ENCODE measurements at regions not wholly inside any gene's neighbourhood (a gene's known extent, or its start where the extent isn't known, plus 50 kb on each side); places are given as distances from the start of the nearest gene placed in this dataset.
A peak's percentile ranks its signal among the peaks of the same experiment; 100 is the strongest.

DNA sequence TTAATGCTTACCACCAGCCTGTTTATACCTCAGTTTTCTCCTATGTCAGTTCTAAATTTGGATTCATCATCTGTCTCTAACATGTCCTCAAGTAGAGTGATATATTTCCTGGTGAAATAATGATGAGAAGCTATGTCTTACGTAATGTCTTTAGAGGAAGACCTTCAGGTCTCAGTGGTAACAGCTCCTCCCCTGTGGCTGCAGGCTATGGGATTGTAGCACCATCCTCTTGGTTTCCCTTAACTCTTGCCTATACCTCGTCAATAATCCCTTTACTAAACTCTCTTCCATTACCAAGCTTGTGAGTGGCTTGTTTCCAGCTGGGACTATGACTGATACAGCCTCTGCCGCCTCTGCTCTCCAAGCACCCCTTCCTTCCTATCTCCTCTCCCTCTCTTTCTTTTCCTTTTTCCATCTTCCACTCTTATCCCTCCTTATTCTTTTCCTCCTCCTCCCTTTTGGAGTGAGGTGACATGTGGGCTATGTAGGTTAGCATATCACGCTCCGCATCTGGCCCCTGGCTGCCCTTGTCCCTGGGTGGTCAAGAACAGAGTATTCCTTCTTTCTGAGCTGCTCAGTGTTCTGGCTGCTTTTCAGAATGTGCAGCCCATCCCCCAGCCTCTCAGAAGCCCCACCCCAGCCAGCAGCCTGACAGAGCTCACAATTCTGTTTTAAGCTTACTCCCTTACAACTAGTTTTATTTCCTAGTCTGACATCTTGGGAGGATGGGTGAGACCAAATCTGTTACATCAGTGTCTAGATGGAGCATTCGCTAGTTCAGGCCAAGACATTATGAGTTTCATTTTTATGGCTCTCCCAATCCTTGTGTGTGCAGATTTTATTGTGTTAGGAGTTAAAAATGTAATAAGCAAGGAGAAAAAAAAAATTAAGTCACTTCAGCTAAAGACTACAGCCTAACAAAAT is 75.0 kb upstream of the RNU6-1 start:
- POLR2A ChIA-PET (ENCODE audit: partially characterized antibody): no interaction called here
- Histone ChIP-seq H3K27me3 (ENCODE audit: insufficient read depth, low read length) (no peaks in the 10 kb centered on the region), H3K4me1 (ENCODE audit: insufficient read depth, low read length) (no peaks in the 10 kb centered on the region), H3K9me3 (ENCODE audit: control insufficient read depth in 1 of 2, low read length in 2 of 2) (peaks cover 0 to 3% of the 10 kb centered on the region in 2 donors), H3K36me3 (ENCODE audit: insufficient read depth, low read length) (no peaks in the 10 kb centered on the region), H3K27ac (ENCODE audit: low read depth, low read length) (no peak overlapping the region), H3K4me3 (ENCODE audit: low read length in 2 of 2) (no peak overlapping the region)
- H3K27ac Mint-ChIP-seq: no peak overlapping the region
- intact Hi-C loops (cut with micrococcal nuclease): no loop called here
- peaks cover 3 to 7% of the 10 kb centered on the region in 2 donors for H3K27me3 Mint-ChIP-seq
- no peaks in the 10 kb centered on the region for H3K4me1 Mint-ChIP-seq
- peak overlapping the region in 1 of 8 donors; percentile 28 for H3K4me3 Mint-ChIP-seq
- DNase-seq: no peak
- peaks cover 0 to 1% of the 10 kb centered on the region in 2 donors for H3K36me3 Mint-ChIP-seq
- H3K9me3 Mint-ChIP-seq: peaks cover 3 to 32% (median 13%) of the 10 kb centered on the region in 8 donors
- CTCF ChIA-PET (ENCODE audit: partially characterized antibody): no interaction called here

DNA sequence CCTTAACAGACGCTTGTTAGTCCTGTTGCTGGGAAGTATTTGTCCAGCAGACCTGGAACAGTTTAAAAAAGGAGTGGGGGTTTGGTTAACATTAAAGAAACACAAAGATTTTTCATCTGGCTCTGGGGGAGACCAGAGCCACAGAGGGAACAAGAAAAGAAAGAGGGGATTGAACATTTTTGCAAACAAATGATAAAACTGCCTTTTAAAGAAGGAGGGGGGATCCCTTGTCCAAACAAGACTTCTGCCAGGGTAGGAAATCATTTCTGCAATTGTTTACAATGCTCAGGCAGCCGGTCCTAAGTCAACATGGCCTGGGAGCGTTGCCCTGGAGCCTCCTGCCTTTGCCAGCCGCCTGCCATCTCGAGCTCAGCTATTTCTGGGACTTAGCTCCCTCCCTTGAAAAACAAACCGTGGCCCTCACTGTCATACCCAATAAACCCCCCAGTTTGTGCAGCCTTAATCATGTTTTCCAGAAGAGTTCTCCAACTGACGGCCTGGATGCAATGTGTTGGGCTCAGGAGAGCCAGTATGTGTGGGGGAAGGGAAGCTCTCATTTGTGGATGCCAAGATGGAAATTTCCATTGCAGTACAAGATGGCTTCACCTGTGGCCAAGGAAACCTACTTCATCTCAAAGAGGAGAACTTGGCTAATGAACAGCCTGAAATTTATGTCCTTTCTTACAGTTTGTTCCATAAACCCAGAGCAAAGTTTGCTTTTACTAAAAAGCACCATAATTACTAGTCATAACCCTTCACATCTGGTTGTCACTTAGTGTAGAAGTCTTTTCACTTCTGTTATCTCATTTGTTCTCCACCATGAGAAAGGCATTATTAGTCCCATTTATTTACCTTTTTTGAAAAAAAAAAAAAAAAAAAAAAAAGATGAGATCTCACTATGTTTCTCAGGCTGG is 75.9 kb upstream of the RNU6-1 start:
- Histone ChIP-seq H3K36me3 (ENCODE audit: insufficient read depth, low read length) (no peaks in the 10 kb centered on the region), H3K9me3 (ENCODE audit: control insufficient read depth in 1 of 2, low read length in 2 of 2) (no peaks in the 10 kb centered on the region), H3K4me1 (ENCODE audit: insufficient read depth, low read length) (no peaks in the 10 kb centered on the region), H3K4me3 (ENCODE audit: low read length in 2 of 2) (no peak overlapping the region), H3K27ac (ENCODE audit: low read depth, low read length) (no peak overlapping the region), H3K27me3 (ENCODE audit: insufficient read depth, low read length) (no peaks in the 10 kb centered on the region)
- peaks cover 3 to 7% of the 10 kb centered on the region in 2 donors for H3K27me3 Mint-ChIP-seq
- DNase-seq: no peak
- no peak overlapping the region for H3K27ac Mint-ChIP-seq
- H3K4me3 Mint-ChIP-seq: no peak overlapping the region
- ChIA-PET CTCF (ENCODE audit: partially characterized antibody) (no interaction called here), POLR2A (ENCODE audit: partially characterized antibody) (no interaction called here)
- no peaks in the 10 kb centered on the region for H3K36me3 Mint-ChIP-seq
- intact Hi-C loops (cut with micrococcal nuclease): no loop called here
- peaks cover 0 to 27% (median 9%) of the 10 kb centered on the region in 8 donors for H3K9me3 Mint-ChIP-seq
- H3K4me1 Mint-ChIP-seq: no peaks in the 10 kb centered on the region

DNA sequence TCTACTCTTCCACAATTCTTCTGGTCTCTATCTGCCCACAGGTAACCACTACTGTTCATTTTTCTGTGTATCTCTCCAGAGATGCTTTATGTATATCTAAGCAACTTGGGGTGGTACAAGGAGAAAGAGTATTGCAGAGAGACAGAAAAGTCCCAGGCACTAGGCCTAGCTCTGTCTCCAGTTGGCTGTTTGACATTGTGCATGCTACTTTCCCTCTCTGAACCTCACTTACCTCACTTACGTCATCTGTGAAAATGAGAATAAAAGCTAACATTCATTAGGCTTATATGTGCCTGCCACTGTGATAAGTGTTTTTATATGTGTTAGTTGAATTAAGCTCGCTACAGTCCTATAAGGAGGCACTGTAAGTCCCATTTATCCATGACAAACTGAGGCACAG is 76.7 kb upstream of the RNU6-1 start:
- Histone ChIP-seq H3K4me3 (ENCODE audit: low read length in 2 of 2) (no peak overlapping the region), H3K4me1 (ENCODE audit: insufficient read depth, low read length) (no peaks in the 10 kb centered on the region), H3K9me3 (ENCODE audit: control insufficient read depth in 1 of 2, low read length in 2 of 2) (no peaks in the 10 kb centered on the region), H3K27me3 (ENCODE audit: insufficient read depth, low read length) (no peaks in the 10 kb centered on the region), H3K27ac (ENCODE audit: low read depth, low read length) (no peak overlapping the region), H3K36me3 (ENCODE audit: insufficient read depth, low read length) (no peaks in the 10 kb centered on the region)
- intact Hi-C loops (cut with micrococcal nuclease): no loop called here
- peaks cover 0 to 21% (median 5%) of the 10 kb centered on the region in 8 donors for H3K9me3 Mint-ChIP-seq
- ChIA-PET CTCF (ENCODE audit: partially characterized antibody) (no interaction called here), POLR2A (ENCODE audit: partially characterized antibody) (no interaction called here)
- peaks cover 3 to 6% of the 10 kb centered on the region in 2 donors for H3K27me3 Mint-ChIP-seq
- H3K4me1 Mint-ChIP-seq: no peaks in the 10 kb centered on the region
- DNase-seq: no peak
- no peaks in the 10 kb centered on the region for H3K36me3 Mint-ChIP-seq
- H3K27ac Mint-ChIP-seq: no peak overlapping the region
- H3K4me3 Mint-ChIP-seq: no peak overlapping the region

DNA sequence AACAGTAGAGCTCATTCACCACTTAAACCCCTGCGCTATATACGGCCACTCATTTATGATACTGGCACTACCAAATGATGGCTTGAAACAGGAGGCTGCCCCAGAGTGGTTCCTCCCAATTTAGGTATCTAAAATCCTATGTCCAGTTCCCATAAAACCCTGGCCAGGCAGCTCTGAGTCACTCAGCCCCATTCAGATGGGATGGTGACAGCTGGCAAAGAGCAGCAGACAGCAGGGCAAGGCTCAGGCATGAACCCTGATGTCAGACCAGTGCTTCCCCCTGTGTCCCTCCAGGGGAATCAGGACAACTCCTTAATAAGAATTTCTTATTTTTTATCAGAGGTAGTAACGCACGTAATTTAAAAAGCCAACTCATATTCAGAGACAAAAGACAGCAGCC is 77.2 kb upstream of the RNU6-1 start:
- H3K27me3 ChIP-seq (ENCODE audit: insufficient read depth, low read length): no peaks in the 10 kb centered on the region
- H3K27me3 Mint-ChIP-seq: peaks cover 3 to 5% of the 10 kb centered on the region in 2 donors
- H3K4me1 ChIP-seq (ENCODE audit: insufficient read depth, low read length): no peaks in the 10 kb centered on the region
- intact Hi-C loops (cut with micrococcal nuclease): no loop called here
- no peaks in the 10 kb centered on the region for H3K9me3 ChIP-seq (ENCODE audit: control insufficient read depth in 1 of 2, low read length in 2 of 2)
- H3K4me3 Mint-ChIP-seq: no peak overlapping the region
- H3K27ac ChIP-seq (ENCODE audit: low read depth, low read length): no peak overlapping the region
- no peaks in the 10 kb centered on the region for H3K4me1 Mint-ChIP-seq
- ChIA-PET CTCF (ENCODE audit: partially characterized antibody) (no interaction called here), POLR2A (ENCODE audit: partially characterized antibody) (no interaction called here)
- H3K9me3 Mint-ChIP-seq: peaks cover 0 to 21% (median 5%) of the 10 kb centered on the region in 8 donors
- no peaks in the 10 kb centered on the region for H3K36me3 Mint-ChIP-seq
- H3K36me3 ChIP-seq (ENCODE audit: insufficient read depth, low read length): no peaks in the 10 kb centered on the region
- H3K4me3 ChIP-seq (ENCODE audit: low read length in 2 of 2): no peak overlapping the region
- no peak overlapping the region for H3K27ac Mint-ChIP-seq
- DNase-seq: no peak

DNA sequence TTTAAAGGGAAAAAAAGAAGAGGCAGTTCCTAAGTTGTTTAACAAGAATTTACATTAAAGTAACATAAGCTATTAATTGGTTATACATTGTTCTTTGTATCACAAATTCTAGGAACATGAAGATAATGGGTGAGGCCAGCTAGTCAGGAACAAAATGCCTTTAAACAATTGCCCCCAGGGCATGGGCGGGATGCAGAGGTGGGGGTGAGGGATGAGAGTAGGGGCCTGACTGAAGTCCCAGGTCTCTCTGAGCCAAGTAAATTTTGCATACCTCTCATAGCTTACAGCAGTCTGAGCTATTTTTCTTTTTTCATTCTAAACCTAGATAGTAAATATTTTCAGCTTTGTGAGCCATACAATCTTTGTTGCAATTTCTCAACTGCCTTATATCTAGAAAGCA is 77.8 kb upstream of the RNU6-1 start:
- no peak for DNase-seq

DNA sequence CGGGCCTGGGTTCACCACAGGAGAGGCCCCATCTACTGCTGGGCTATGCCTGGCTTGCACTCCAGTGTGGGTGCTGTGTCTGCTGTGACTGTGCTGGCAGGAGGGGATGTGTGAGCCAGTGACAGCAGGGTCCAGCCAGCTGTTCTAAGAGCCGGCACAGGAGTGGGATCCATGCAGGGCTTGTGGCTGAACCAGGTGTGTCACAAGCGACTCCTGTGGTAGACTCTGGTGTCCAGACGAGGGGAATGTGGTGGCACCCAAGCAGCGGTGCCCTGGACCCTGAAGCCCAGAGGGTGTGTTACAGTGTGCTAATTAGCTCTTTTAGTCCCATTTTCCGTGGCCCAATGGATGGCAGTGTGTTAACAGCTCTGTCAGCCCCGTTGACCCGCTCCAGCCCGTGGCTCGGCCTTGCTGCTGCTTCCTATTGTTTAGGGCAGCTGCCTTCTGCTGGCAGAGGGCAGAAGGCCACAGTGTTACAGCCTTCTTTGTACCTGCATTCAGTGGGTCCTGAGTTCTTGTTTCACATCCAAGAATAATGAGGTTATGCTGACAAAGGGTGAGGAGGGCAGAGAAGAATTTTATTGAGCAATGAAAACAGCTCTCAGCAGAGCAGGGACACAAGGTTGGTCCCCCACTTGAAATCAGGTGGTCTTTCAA is 78.5 kb upstream of the RNU6-1 start:
- no peak for DNase-seq
- Mint-ChIP-seq H3K36me3 (no peaks in the 10 kb centered on the region), H3K9me3 (peaks cover 0 to 21% (median 5%) of the 10 kb centered on the region in 8 donors), H3K27ac (peak overlapping the region in 1 of 7 donors; percentile 20), H3K27me3 (peaks cover 5 to 8% of the 10 kb centered on the region in 2 donors), H3K4me3 (no peak overlapping the region), H3K4me1 (no peaks in the 10 kb centered on the region)
- Histone ChIP-seq H3K4me3 (ENCODE audit: low read length in 2 of 2) (no peak overlapping the region), H3K27me3 (ENCODE audit: insufficient read depth, low read length) (no peaks in the 10 kb centered on the region), H3K9me3 (ENCODE audit: control insufficient read depth in 1 of 2, low read length in 2 of 2) (no peaks in the 10 kb centered on the region), H3K27ac (ENCODE audit: low read depth, low read length) (no peak overlapping the region), H3K36me3 (ENCODE audit: insufficient read depth, low read length) (no peaks in the 10 kb centered on the region), H3K4me1 (ENCODE audit: insufficient read depth, low read length) (no peaks in the 10 kb centered on the region)
- POLR2A ChIA-PET (ENCODE audit: partially characterized antibody): no interaction called here
- intact Hi-C loops (cut with micrococcal nuclease): no loop called here
- CTCF ChIA-PET (ENCODE audit: partially characterized antibody): no interaction called here

More for the DNA sequence above, 77.8 kb upstream of the RNU6-1 start:
- Histone ChIP-seq H3K9me3 (ENCODE audit: control insufficient read depth in 1 of 2, low read length in 2 of 2) (no peaks in the 10 kb centered on the region), H3K4me3 (ENCODE audit: low read length in 2 of 2) (no peak overlapping the region), H3K4me1 (ENCODE audit: insufficient read depth, low read length) (no peaks in the 10 kb centered on the region), H3K27me3 (ENCODE audit: insufficient read depth, low read length) (no peaks in the 10 kb centered on the region), H3K27ac (ENCODE audit: low read depth, low read length) (no peak overlapping the region), H3K36me3 (ENCODE audit: insufficient read depth, low read length) (no peaks in the 10 kb centered on the region)
- H3K36me3 Mint-ChIP-seq: no peaks in the 10 kb centered on the region
- POLR2A ChIA-PET (ENCODE audit: partially characterized antibody): no interaction called here
- CTCF ChIA-PET (ENCODE audit: partially characterized antibody): no interaction called here
- H3K4me1 Mint-ChIP-seq: no peaks in the 10 kb centered on the region
- peaks cover 3 to 5% of the 10 kb centered on the region in 2 donors for H3K27me3 Mint-ChIP-seq
- peaks cover 0 to 21% (median 5%) of the 10 kb centered on the region in 8 donors for H3K9me3 Mint-ChIP-seq
- no peak overlapping the region for H3K4me3 Mint-ChIP-seq
- intact Hi-C loops (cut with micrococcal nuclease): no loop called here
- H3K27ac Mint-ChIP-seq: peak overlapping the region in 1 of 7 donors; percentile 76
